HG03159 (cell line): ENCODE measurements at regions not wholly inside any gene's neighbourhood (a gene's known extent, or its start where the extent isn't known, plus 50 kb on each side); places are given as distances from the start of the nearest gene placed in this dataset.

Experiments
- ATAC-seq: cut with Tn5 transposase; IDR thresholded peaks from one replicate; pipeline ENCODE4 v1.9.1; 2021; ENCODE audit warnings: mild to moderate bottlenecking, moderate library complexity; ENCODE audit not compliant: unreplicated experiment

- no peak for ATAC-seq
These were observed 332.4 kb upstream of the LRIG3 start for GRCh38 chr12:59252731-59253130.

- no peak for ATAC-seq
These were observed 330.5 kb upstream of the LRIG3 start for GRCh38 chr12:59250766-59251165.

- no peak for ATAC-seq
These were observed 319.7 kb upstream of the LRIG3 start for GRCh38 chr12:59240048-59240447.

GRCh38 chr12:59234391-59234790 lies 314.1 kb upstream of the LRIG3 start:
- no peak for ATAC-seq

- no peak for ATAC-seq
These were observed 310.0 kb upstream of the LRIG3 start for GRCh38 chr12:59230334-59230733.

GRCh38 chr12:59219148-59219547 lies 298.8 kb upstream of the LRIG3 start:
- no peak for ATAC-seq

- ATAC-seq = no peak
These were observed 276.7 kb upstream of the LRIG3 start for GRCh38 chr12:59196989-59197388.

GRCh38 chr12:59194794-59195193 lies 274.5 kb upstream of the LRIG3 start:
- ATAC-seq = no peak

GRCh38 chr12:59193476-59194050 lies 273.3 kb upstream of the LRIG3 start:
- no peak for ATAC-seq

GRCh38 chr12:59191372-59191771 lies 271.1 kb upstream of the LRIG3 start:
- no peak for ATAC-seq

GRCh38 chr12:59186451-59186850 lies 266.1 kb upstream of the LRIG3 start:
- no peak for ATAC-seq

- ATAC-seq = no peak
These were observed 265.0 kb upstream of the LRIG3 start for GRCh38 chr12:59185295-59185694.

- no peak for ATAC-seq
These were observed 262.6 kb upstream of the LRIG3 start for GRCh38 chr12:59182658-59183455.

GRCh38 chr12:59182191-59182590 lies 261.9 kb upstream of the LRIG3 start:
- ATAC-seq = no peak

- ATAC-seq = no peak
These were observed 261.0 kb upstream of the LRIG3 start for GRCh38 chr12:59181196-59181777.

GRCh38 chr12:59179231-59179630 lies 258.9 kb upstream of the LRIG3 start:
- no peak for ATAC-seq

GRCh38 chr12:59173695-59174094 lies 253.4 kb upstream of the LRIG3 start:
- no peak for ATAC-seq

- no peak for ATAC-seq
These were observed 248.3 kb upstream of the LRIG3 start for GRCh38 chr12:59168647-59169046.

GRCh38 chr12:59166457-59166856 lies 246.2 kb upstream of the LRIG3 start:
- no peak for ATAC-seq

- ATAC-seq = no peak
These were observed 244.9 kb upstream of the LRIG3 start for GRCh38 chr12:59164991-59165718.

- no peak for ATAC-seq
These were observed 243.9 kb upstream of the LRIG3 start for GRCh38 chr12:59164226-59164625.

- no peak for ATAC-seq
These were observed 238.4 kb upstream of the LRIG3 start for GRCh38 chr12:59158681-59159080.
